OCI-LY3 (cell line): ENCODE measurements at regions not wholly inside any gene's neighbourhood (a gene's known extent, or its start where the extent isn't known, plus 50 kb on each side); places are given as distances from the start of the nearest gene placed in this dataset.

Experiments
- CTCF ChIP-seq: fragments of 200-600, 300-600 bp; sonication (generic); IDR thresholded peaks from 2 replicates; pipeline ENCODE4 v1.5.1; 2014; ENCODE audit warnings: antibody characterized with exemption, low read length, low read depth
- EZH2phosphoT487 ChIP-seq: fragments of 200-600 bp; shearing (Covaris generic); IDR thresholded peaks from 2 replicates; pipeline ENCODE4 v1.6.1; 2018; ENCODE audit warnings: antibody characterized with exemption, mixed run types, low read depth

GRCh38 chr2:143819190-143819735 is 690.0 kb downstream of the ARHGAP15 start:
- TF ChIP-seq CTCF (no peak), EZH2phosphoT487 (no peak)
